SJSA1 (cell line): ENCODE measurements at regions not wholly inside any gene's neighbourhood (a gene's known extent, or its start where the extent isn't known, plus 50 kb on each side); places are given as distances from the start of the nearest gene placed in this dataset.
"Not testable (repeated sequence)": the region's sequence is repeated elsewhere in the genome, so short reads cannot be mapped to it uniquely, and the experiment has no call there.

ENCODE experiments used
- DNase-seq, 2 experiments: peaks; one replicate each; pipeline ENCODE4 v3.0.0-alpha.2; 2015 to 2020; ENCODE audit warnings: low spot score in 2 of 2, low read depth in 1 of 2
- H3K27ac ChIP-seq: fragments of 250-450 bp; sonication (Bioruptor Pico); 2 replicates; pipeline ENCODE4 v1.5.1; 2020; ENCODE audit warnings: mild to moderate bottlenecking, moderate library complexity
- H3K27me3 ChIP-seq: fragments of 250-450 bp; sonication (Bioruptor Pico); replicated peaks from 2 replicates; pipeline ENCODE4 v1.5.1; 2020; ENCODE audit warnings: mild to moderate bottlenecking, moderate library complexity
- H3K36me3 ChIP-seq: fragments of 250-450 bp; sonication (Bioruptor Pico); 2 replicates; pipeline ENCODE4 v1.5.1; 2020; ENCODE audit warnings: mild to moderate bottlenecking
- H3K4me1 ChIP-seq: fragments of 250-450 bp; sonication (Bioruptor Pico); replicated peaks from 2 replicates; pipeline ENCODE4 v1.6.1; 2021; ENCODE audit warnings: mild to moderate bottlenecking
- H3K4me3 ChIP-seq: fragments of 250-450 bp; sonication (Bioruptor Pico); 2 replicates; pipeline ENCODE4 v1.5.1; 2020; ENCODE audit warnings: mild to moderate bottlenecking
- H3K9me3 ChIP-seq: fragments of 250-450 bp; sonication (Bioruptor Pico); replicated peaks from 2 replicates; pipeline ENCODE4 v1.5.1; 2020; ENCODE audit warnings: mild to moderate bottlenecking

GRCh38 chr5:13207112-13207511, 737.4 kb downstream of the DNAH5 start:
- Histone ChIP-seq H3K36me3 (no peaks in the 10 kb centered on the region), H3K4me3 (no peak overlapping the region), H3K27ac (no peak overlapping the region), H3K27me3 (no peaks in the 10 kb centered on the region), H3K4me1 (no peaks in the 10 kb centered on the region), H3K9me3 (no peaks in the 10 kb centered on the region)
- DNase-seq, result no peak

GRCh38 chr5:13201022-13201421, 743.5 kb downstream of the DNAH5 start:
- no peaks in the 10 kb centered on the region for H3K4me1 ChIP-seq
- no peaks in the 10 kb centered on the region for H3K27me3 ChIP-seq
- DNase-seq, result no peak
- H3K4me3 ChIP-seq, result no peak overlapping the region
- H3K27ac ChIP-seq, result no peak overlapping the region
- no peaks in the 10 kb centered on the region for H3K9me3 ChIP-seq
- H3K36me3 ChIP-seq, result no peaks in the 10 kb centered on the region

DNA sequence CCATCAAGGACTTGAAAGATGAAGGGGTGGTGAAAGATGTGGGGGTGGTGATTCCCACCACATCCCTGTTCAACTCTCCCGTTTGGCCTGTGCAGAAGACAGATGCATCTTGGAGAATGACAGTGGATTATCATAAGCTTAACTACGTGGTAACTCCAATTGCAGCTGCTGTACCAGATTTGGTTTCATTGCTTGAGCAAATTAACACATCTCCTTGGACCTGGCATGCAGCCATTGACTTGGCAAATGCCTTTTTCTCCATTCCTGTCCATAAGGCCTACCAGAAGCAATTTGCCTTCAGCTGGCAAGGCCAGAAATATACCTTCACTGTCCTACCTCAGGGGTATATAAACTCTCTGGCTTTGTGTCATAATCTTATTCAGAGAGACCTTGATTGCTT, 746.3 kb downstream of the DNAH5 start:
- H3K4me1 ChIP-seq, H3K4me3 ChIP-seq, DNase-seq, H3K27me3 ChIP-seq, H3K36me3 ChIP-seq, H3K9me3 ChIP-seq, H3K27ac ChIP-seq: not testable (repeated sequence)

GRCh38 chr5:13189532-13189931, 755.0 kb downstream of the DNAH5 start:
- Histone ChIP-seq H3K4me3 (no peak overlapping the region), H3K27me3 (no peaks in the 10 kb centered on the region), H3K27ac (no peak overlapping the region), H3K4me1 (no peaks in the 10 kb centered on the region), H3K36me3 (no peaks in the 10 kb centered on the region), H3K9me3 (no peaks in the 10 kb centered on the region)
- no peak for DNase-seq

DNA sequence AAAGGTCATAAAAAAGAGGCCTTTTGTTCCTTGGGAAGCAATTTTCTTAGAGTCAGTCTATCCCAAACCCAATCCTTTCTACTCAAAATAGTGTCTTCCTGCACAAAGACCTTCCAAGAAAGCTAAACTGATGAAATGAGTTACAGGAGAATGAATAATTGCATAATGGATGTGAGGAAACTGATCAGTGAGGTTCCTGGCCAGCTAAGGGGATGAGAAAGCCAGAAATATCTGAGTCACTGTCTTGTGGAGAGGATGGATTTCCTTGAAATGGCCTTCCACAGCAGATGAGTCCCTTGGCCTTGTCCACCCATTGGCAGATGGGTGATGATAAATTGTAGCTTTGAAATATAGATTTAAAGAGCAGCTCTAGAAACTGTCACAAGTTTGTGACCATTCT, 756.1 kb downstream of the DNAH5 start:
- no peak for DNase-seq
- Histone ChIP-seq H3K27me3 (no peaks in the 10 kb centered on the region), H3K27ac (no peak overlapping the region), H3K36me3 (no peaks in the 10 kb centered on the region), H3K9me3 (no peaks in the 10 kb centered on the region), H3K4me3 (no peak overlapping the region), H3K4me1 (no peaks in the 10 kb centered on the region)

DNA sequence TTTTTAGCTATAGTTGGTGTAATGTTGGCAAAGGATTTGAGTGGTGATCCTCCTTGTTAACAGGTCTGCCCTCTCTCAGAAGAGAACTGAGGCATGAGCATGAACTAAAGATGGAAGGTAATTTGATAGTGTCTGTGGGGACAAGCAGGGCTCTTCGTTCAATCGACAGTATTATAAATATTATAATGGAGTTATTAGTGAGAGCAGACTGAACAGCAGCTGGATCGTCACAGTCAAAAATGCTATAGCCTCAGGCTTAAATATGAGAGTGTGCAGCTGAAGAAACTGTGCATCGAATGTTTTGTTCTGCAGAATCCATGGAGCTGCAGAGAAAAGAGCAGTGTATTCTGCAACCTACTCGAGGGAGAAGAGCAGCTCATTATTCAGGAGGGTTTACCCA, 757.3 kb downstream of the DNAH5 start:
- H3K4me3 ChIP-seq, result no peak overlapping the region
- no peaks in the 10 kb centered on the region for H3K9me3 ChIP-seq
- H3K27ac ChIP-seq, result no peak overlapping the region
- DNase-seq, result no peak
- H3K36me3 ChIP-seq, result no peaks in the 10 kb centered on the region
- H3K4me1 ChIP-seq, result no peaks in the 10 kb centered on the region
- no peaks in the 10 kb centered on the region for H3K27me3 ChIP-seq

GRCh38 chr5:13186177-13186576, 758.3 kb downstream of the DNAH5 start:
- Histone ChIP-seq H3K4me3 (no peak overlapping the region), H3K36me3 (no peaks in the 10 kb centered on the region), H3K27me3 (no peaks in the 10 kb centered on the region), H3K9me3 (no peaks in the 10 kb centered on the region), H3K4me1 (no peaks in the 10 kb centered on the region), H3K27ac (no peak overlapping the region)
- no peak for DNase-seq

DNA sequence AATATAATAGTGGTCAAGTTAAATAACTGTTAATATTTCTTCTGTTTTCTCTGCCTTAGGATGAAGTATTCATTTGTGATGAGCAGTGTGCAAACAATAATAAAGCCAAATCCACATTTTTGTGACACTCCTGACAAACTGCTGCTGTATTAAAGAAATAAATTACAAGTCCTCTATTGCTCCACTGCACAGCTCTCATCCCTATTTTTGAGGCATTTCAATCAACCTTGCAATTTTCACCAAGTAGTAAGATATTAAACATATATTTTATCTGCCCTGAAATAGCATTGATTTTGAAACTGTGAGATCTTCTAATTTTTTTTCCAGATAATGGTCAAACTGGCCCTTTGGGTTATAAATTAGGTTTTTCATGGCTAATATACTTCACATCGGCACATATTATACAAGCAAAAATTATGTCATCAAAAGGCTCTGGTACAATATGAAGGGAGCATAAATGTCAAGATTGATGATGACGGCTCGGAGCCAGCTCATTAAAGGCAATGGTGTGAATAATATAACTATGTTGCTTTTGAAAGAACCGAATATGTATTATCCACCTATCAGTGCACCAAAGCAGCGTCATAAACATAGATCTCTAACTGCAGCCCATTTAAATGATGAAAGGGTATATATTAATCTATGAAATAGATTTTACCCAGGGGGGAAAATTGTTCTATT, 764.9 kb downstream of the DNAH5 start:
- no peak overlapping the region for H3K27ac ChIP-seq

GRCh38 chr5:13143630-13144029, 800.9 kb downstream of the DNAH5 start:
- Histone ChIP-seq H3K27me3 (no peaks in the 10 kb centered on the region), H3K4me1 (no peaks in the 10 kb centered on the region), H3K9me3 (no peaks in the 10 kb centered on the region), H3K4me3 (no peak overlapping the region), H3K27ac (no peak overlapping the region), H3K36me3 (no peaks in the 10 kb centered on the region)
- no peak for DNase-seq

More for the DNA sequence above, 764.9 kb downstream of the DNAH5 start:
- H3K27me3 ChIP-seq, result no peaks in the 10 kb centered on the region
- no peaks in the 10 kb centered on the region for H3K4me1 ChIP-seq
- no peaks in the 10 kb centered on the region for H3K36me3 ChIP-seq
- H3K9me3 ChIP-seq, result no peaks in the 10 kb centered on the region
- no peak for DNase-seq
- no peak overlapping the region for H3K4me3 ChIP-seq

DNA sequence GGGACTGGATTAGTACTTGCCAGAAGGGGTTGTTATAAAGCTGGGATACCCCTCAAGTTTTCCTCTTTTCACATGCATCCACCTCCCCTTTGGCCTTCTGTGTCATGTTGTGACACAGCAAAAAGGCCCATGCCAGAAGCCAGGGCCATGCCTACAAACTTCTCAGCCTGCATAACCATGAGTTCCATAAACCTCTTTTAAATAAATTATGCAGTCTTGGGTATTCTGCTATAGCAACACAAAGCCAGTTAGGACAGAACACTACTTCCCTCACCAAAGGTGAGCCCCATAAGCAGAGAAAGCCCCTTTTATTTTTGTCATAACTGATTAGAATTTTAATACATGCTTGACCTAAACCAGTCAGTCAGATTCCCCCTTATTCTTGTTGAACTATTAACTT, 801.3 kb downstream of the DNAH5 start:
- Histone ChIP-seq H3K27ac (no peak overlapping the region), H3K36me3 (no peaks in the 10 kb centered on the region), H3K9me3 (no peaks in the 10 kb centered on the region), H3K4me3 (no peak overlapping the region), H3K4me1 (no peaks in the 10 kb centered on the region), H3K27me3 (no peaks in the 10 kb centered on the region)
- no peak for DNase-seq

DNA sequence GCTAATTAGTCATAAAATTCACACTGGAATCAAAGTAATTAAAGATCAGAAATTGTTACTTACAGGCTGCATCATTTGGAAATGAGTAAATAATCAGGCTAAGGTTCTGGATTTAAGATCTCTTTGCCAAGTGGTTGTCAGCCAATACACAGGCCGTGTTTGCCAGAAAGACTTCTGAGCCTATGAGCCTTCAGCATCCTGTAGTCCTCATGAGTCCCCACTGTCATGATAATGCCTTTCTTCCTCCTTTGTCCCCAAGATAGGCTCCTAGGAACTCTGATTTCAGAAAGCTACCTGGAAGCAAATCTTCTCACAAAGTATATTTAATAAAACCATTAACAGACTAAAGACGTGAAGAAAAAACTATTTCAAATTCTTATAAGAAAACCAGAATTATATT, 810.5 kb downstream of the DNAH5 start:
- Histone ChIP-seq H3K4me3 (no peak overlapping the region), H3K27ac (no peak overlapping the region), H3K27me3 (no peaks in the 10 kb centered on the region), H3K9me3 (no peaks in the 10 kb centered on the region), H3K36me3 (no peaks in the 10 kb centered on the region), H3K4me1 (no peaks in the 10 kb centered on the region)
- DNase-seq, result no peak

DNA sequence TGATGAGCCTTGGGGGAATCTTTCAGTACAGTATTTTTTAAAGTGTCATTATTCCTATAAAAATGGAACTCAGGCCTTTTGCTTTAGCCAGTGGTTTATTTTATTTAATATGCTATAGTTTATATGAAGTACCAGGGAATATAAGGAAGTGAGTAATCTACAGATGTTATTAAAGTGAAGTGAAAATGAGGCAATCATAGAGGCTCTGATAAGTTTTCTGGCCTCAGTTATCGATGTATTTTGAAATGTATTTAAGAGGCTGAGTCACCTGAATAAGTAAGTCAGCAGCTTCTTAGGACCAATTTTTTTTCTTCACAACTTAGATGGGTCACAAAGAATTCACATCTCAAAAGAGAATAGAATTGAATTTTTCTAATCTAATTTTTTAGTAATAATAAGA, 829.0 kb downstream of the DNAH5 start:
- H3K27me3 ChIP-seq, result no peaks in the 10 kb centered on the region
- H3K36me3 ChIP-seq, result no peaks in the 10 kb centered on the region
- DNase-seq, result no peak
- H3K4me3 ChIP-seq, result no peak overlapping the region
- H3K4me1 ChIP-seq, result no peaks in the 10 kb centered on the region
- no peaks in the 10 kb centered on the region for H3K9me3 ChIP-seq
- H3K27ac ChIP-seq, result no peak overlapping the region

DNA sequence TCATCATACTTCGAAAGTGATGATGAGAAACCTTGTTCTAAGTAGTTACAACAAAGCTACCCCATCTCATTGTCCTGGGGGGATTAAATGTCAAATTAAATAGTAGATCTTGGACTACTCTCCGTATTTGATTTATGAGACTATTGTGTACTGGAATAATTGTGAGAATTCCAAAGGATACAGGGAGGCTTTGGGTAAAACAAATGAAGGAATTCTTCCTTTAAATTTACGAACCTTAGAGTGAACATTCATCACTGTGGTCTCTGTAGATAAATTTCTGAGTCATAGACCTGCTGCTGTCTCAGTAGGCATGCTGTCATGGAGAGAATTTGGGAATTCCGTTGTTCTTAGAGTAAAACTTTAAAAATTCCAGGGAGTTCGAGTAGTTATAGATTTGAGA, 836.2 kb downstream of the DNAH5 start:
- no peaks in the 10 kb centered on the region for H3K9me3 ChIP-seq
- H3K27me3 ChIP-seq, result no peaks in the 10 kb centered on the region
- H3K27ac ChIP-seq, result no peak overlapping the region
- no peak for DNase-seq
- H3K36me3 ChIP-seq, result no peaks in the 10 kb centered on the region
- no peak overlapping the region for H3K4me3 ChIP-seq
- no peaks in the 10 kb centered on the region for H3K4me1 ChIP-seq

DNA sequence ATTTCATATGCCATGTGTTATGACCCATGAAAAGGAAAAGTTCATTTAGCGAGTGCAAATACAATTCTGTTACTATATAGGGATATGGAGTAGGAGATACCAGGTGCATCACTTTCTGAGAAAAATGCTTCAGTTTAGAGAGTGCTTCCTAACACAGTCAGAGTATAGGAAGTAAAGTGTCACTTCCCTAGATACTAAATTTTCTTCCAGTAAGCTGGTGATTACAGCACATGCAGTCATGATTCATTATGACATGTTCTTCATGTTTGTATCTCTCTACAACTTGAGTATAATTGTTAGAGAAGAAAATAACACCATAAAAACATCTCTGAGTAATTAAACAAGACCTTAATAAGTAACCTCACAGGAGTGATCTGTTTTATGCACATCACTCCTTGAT, 837.0 kb downstream of the DNAH5 start:
- H3K27ac ChIP-seq, result no peak overlapping the region
- no peak overlapping the region for H3K4me3 ChIP-seq
- H3K36me3 ChIP-seq, result no peaks in the 10 kb centered on the region
- H3K4me1 ChIP-seq, result no peaks in the 10 kb centered on the region
- H3K9me3 ChIP-seq, result no peaks in the 10 kb centered on the region
- no peak for DNase-seq
- H3K27me3 ChIP-seq, result no peaks in the 10 kb centered on the region

DNA sequence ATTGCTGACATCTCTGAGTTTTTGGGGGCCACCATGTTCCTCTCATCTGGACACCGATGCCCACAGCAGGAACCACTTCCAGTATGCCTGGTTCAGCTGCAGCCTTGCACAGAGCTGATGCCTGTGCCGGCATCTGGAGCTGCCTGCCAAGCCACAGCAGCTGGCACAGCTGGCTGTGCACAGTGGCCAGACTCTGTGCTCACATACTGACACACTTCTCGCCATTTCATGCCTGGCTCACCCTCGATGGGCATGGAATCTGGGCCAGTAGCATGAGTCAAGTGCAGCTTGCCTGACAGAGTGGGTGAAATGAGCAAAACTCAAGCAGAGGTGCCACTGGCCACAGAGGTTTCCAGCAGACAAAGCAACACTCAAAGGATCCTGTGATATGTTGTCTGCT, 863.4 kb downstream of the DNAH5 start:
- no peak for DNase-seq
- no peaks in the 10 kb centered on the region for H3K9me3 ChIP-seq
- H3K27ac ChIP-seq, result no peak overlapping the region
- no peaks in the 10 kb centered on the region for H3K36me3 ChIP-seq
- no peak overlapping the region for H3K4me3 ChIP-seq
- no peaks in the 10 kb centered on the region for H3K4me1 ChIP-seq
- no peaks in the 10 kb centered on the region for H3K27me3 ChIP-seq
